B cell (primary cell): ENCODE measurements at regions not wholly inside any gene's neighbourhood (a gene's known extent, or its start where the extent isn't known, plus 50 kb on each side); places are given as distances from the start of the nearest gene placed in this dataset.

Source experiments
- ATAC-seq: fragments of 200-7000 bp; cut with Tn5 transposase; one replicate; pipeline ENCODE4 v1.10.0; 2021; ENCODE audit warnings: low read depth, mild to moderate bottlenecking, moderate number of reproducible peaks, moderate library complexity
- CTCF ChIA-PET: fragments of 350-600 bp; sonication (Branson Sonifier 250); formaldehyde crosslinking; loops from one replicate; lab custom pipeline; 2021; ENCODE audit warnings: antibody characterized with exemption, inconsistent platforms; lab: Charles Lee
- POLR2A ChIA-PET: fragments of 350-600 bp; sonication (Branson Sonifier 250); formaldehyde crosslinking; loops from one replicate; lab custom pipeline; 2021; ENCODE audit warnings: antibody characterized with exemption; lab: Charles Lee
- DNase-seq: peaks from one replicate; pipeline ENCODE4 v3.0.0; 2013
- H2AFZ ChIP-seq: 2 replicates; pipeline ENCODE4 v1.6.1; 2012; ENCODE audit warnings: mild to moderate bottlenecking, low read depth, low read length; ENCODE audit not compliant: insufficient read depth, poor library complexity, severe bottlenecking
- H3K27ac ChIP-seq, 2 donors: 1 replicate in 1 of 2; 2 replicates in 1 of 2; pipeline ENCODE4 v1.5.1; 2012 to 2013; ENCODE audit warnings: low read length in 2 of 2, mild to moderate bottlenecking in 2 of 2, moderate library complexity in 1 of 2
- H3K27me3 ChIP-seq, 4 experiments: fragments of 200-600 bp in 1 of 4; sonication (generic) in 1 of 4; replicated peaks in 1 of 4; 1 replicate in 2 of 4; 2 replicates in 2 of 4; pipeline versions ENCODE4 v1.6.1 to v1.7.0; 2013 to 2016; ENCODE audit warnings: low read length in 3 of 4, mild to moderate bottlenecking in 2 of 4, mixed read lengths in 1 of 4, moderate library complexity in 1 of 4; ENCODE audit not compliant: insufficient read depth in 4 of 4, control insufficient read depth in 3 of 4; ENCODE audit errors: control extremely low read depth in 1 of 4
- H3K36me3 ChIP-seq, 2 experiments: replicated peaks in 1 of 2; 1 replicate in 1 of 2; 2 replicates in 1 of 2; pipeline versions ENCODE4 v1.6.1 to v1.7.1; 2013; ENCODE audit warnings: low read length in 1 of 2; ENCODE audit not compliant: insufficient read depth in 2 of 2, control insufficient read depth in 1 of 2; ENCODE audit errors: control extremely low read depth in 1 of 2, extremely low read depth in 1 of 2
- H3K4me1 ChIP-seq, 2 donors: fragments of 200-600 bp in 1 of 2; sonication (generic) in 1 of 2; 1 replicate in 1 of 2; 2 replicates in 1 of 2; pipeline versions ENCODE4 v1.5.1 to v1.6.1; 2013 to 2017; ENCODE audit warnings: low read length in 2 of 2; ENCODE audit not compliant: control insufficient read depth in 2 of 2, insufficient read depth in 2 of 2
- H3K4me2 ChIP-seq: replicated peaks from 2 replicates; pipeline ENCODE3; 2012; ENCODE audit warnings: mild to moderate bottlenecking, low read depth, low read length; ENCODE audit not compliant: poor library complexity, severe bottlenecking
- H3K4me3 ChIP-seq, 5 experiments: fragments of 200-600 bp in 1 of 5; sonication (generic) in 1 of 5; 1 replicate in 3 of 5; 2 replicates in 2 of 5; pipeline versions ENCODE4 v1.5.1 to v1.7.0; 2011 to 2016; ENCODE audit warnings: low read length in 4 of 5, mild to moderate bottlenecking in 4 of 5, low read depth in 2 of 5, control low read depth in 1 of 5, moderate library complexity in 1 of 5; ENCODE audit not compliant: insufficient read depth in 1 of 5; ENCODE audit errors: control extremely low read depth in 1 of 5, extremely low read depth in 1 of 5
- H3K79me2 ChIP-seq: fragments of 200-600 bp; sonication (generic); one replicate; pipeline ENCODE4 v1.6.0; 2016; ENCODE audit warnings: low read length; ENCODE audit not compliant: control insufficient read depth, insufficient read depth
- H3K9ac ChIP-seq: fragments of 200-600 bp; sonication (generic); 2 replicates; pipeline ENCODE4 v1.6.1; 2017; ENCODE audit warnings: mild to moderate bottlenecking, low read length, moderate library complexity
- H3K9me3 ChIP-seq, 3 donors: one replicate each; pipeline versions ENCODE4 v1.6.1 to v1.7.1; 2013; ENCODE audit warnings: low read length in 2 of 3; ENCODE audit not compliant: control insufficient read depth in 2 of 3, insufficient read depth in 1 of 3; ENCODE audit errors: control extremely low read depth in 1 of 3
- H4K20me1 ChIP-seq: 2 replicates; pipeline ENCODE4 v1.6.0; 2012; ENCODE audit warnings: mild to moderate bottlenecking, low read length; ENCODE audit not compliant: insufficient read depth, control insufficient read depth, poor library complexity, severe bottlenecking
- H3K27ac Mint-ChIP-seq: one replicate; pipeline ENCODE4 v1.8.0; 2021; ENCODE audit warnings: mixed read lengths
- H3K27me3 Mint-ChIP-seq: one replicate; pipeline ENCODE4 v1.8.0; 2021; ENCODE audit warnings: mixed read lengths
- H3K4me1 Mint-ChIP-seq: one replicate; pipeline ENCODE4 v1.8.0; 2021; ENCODE audit warnings: mixed read lengths
- H3K4me3 Mint-ChIP-seq: one replicate; pipeline ENCODE4 v1.8.0; 2021; ENCODE audit warnings: mixed read lengths
- H3K9me3 Mint-ChIP-seq: one replicate; pipeline ENCODE4 v1.8.0; 2022; ENCODE audit warnings: mixed read lengths; ENCODE audit not compliant: insufficient read depth
- CTCF ChIP-seq: fragments of 200-600 bp; IDR thresholded peaks from one replicate; pipeline ENCODE4 v1.8.0; 2022; ENCODE audit warnings: antibody characterized with exemption, mild to moderate bottlenecking
- EZH2 ChIP-seq: IDR thresholded peaks from 2 replicates; pipeline ENCODE4 v1.6.1; 2012; ENCODE audit warnings: borderline replicate concordance, low read depth, mild to moderate bottlenecking, moderate library complexity, low read length; ENCODE audit not compliant: insufficient read depth, poor library complexity, severe bottlenecking
- WGBS: methylation state at CpG from one replicate; pipeline ENCODE4 v1.1.5; 2013; ENCODE audit warnings: missing lambda C conversion rate; ENCODE audit not compliant: insufficient coverage; 5-methylcytosine and 5-hydroxymethylcytosine counted together
- intact Hi-C: fragments of 100-400 bp; cut with micrococcal nuclease; formaldehyde crosslinking; loops from one replicate; pipeline ENCODE4 v1.10.0; 2022

DNA sequence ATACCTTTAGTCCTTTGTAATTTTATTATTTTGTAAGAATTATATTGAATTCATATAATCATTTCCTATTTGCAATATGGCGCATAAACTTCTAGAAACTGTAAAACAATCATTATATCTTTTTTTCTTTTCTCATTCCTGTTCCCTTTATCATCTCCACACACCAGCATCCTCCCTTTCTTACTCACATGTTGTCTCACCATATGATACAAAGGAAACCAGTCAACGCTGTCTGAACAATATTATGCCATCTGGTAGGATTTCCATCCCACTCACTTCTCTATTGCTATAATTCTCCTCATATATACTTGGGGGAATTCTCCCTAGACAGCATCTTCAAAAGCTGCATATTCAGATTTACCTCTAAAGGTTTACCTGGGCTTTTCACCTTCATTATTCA lies 389.8 kb downstream of the NDFIP2 start:
- no peak overlapping the region for H3K27ac Mint-ChIP-seq
- intact Hi-C loops = no loop called here
- H3K79me2 ChIP-seq = no peaks in the 10 kb centered on the region
- H2AFZ ChIP-seq = no peak overlapping the region
- no peaks in the 10 kb centered on the region for H3K9me3 ChIP-seq
- ATAC-seq (no peak), DNase-seq (no peak)
- H3K27me3 ChIP-seq = no peaks in the 10 kb centered on the region
- ChIA-PET POLR2A (no interaction called here), CTCF (no interaction called here)
- H3K4me1 ChIP-seq = no peaks in the 10 kb centered on the region
- no peak overlapping the region for H3K27ac ChIP-seq
- no CpG with 5 or more reads among the region's 2 CpGs for WGBS
- H3K4me2 ChIP-seq = no peak overlapping the region
- no peaks in the 10 kb centered on the region for H3K9me3 Mint-ChIP-seq
- TF ChIP-seq CTCF (no peak), EZH2 (no peak)
- H4K20me1 ChIP-seq = no peaks in the 10 kb centered on the region
- no peak overlapping the region for H3K4me3 ChIP-seq
- no peak overlapping the region for H3K9ac ChIP-seq
- H3K4me3 Mint-ChIP-seq = no peak overlapping the region
- no peaks in the 10 kb centered on the region for H3K4me1 Mint-ChIP-seq
- no peaks in the 10 kb centered on the region for H3K27me3 Mint-ChIP-seq
- no peaks in the 10 kb centered on the region for H3K36me3 ChIP-seq

- Mint-ChIP-seq H3K27ac (no peak overlapping the region), H3K9me3 (no peaks in the 10 kb centered on the region), H3K4me3 (no peak overlapping the region), H3K4me1 (no peaks in the 10 kb centered on the region), H3K27me3 (no peaks in the 10 kb centered on the region)
- no peak overlapping the region for H3K27ac ChIP-seq
- H3K36me3 ChIP-seq = no peaks in the 10 kb centered on the region
- ATAC-seq = no peak
- H3K9ac ChIP-seq = no peak overlapping the region
- H3K79me2 ChIP-seq = no peaks in the 10 kb centered on the region
- no peak overlapping the region for H2AFZ ChIP-seq
- H3K4me2 ChIP-seq = no peak overlapping the region
- no peaks in the 10 kb centered on the region for H4K20me1 ChIP-seq
- H3K9me3 ChIP-seq = no peaks in the 10 kb centered on the region
- no peaks in the 10 kb centered on the region for H3K27me3 ChIP-seq
- POLR2A ChIA-PET = no interaction called here
- CTCF ChIA-PET = no interaction called here
- intact Hi-C loops = no loop called here
- H3K4me3 ChIP-seq = no peak overlapping the region
- TF ChIP-seq EZH2 (no peak), CTCF (no peak)
- no peak for DNase-seq
- no peaks in the 10 kb centered on the region for H3K4me1 ChIP-seq
Measured at GRCh38 chr13:79870123-79870522, 389.2 kb downstream of the NDFIP2 start.
